ENCODE measurements at regions not wholly inside any gene's neighbourhood (a gene's known extent, or its start where the extent isn't known, plus 50 kb on each side); places are given as distances from the start of the nearest gene placed in this dataset.

GRCh38 chr3:95333826-95334225, 1271.0 kb downstream of the NSUN3 start:
- Histone ChIP-seq H2AFZ (ENCODE audit: low read length) (peak overlapping the region; percentile 92; the same call in 1 of the 2 replicates), H3K23ac (ENCODE audit: insufficient read length) (no peak overlapping the region), H3K36me3 (ENCODE audit: control insufficient read depth in 2 of 4, insufficient read depth in 4 of 4, low read length in 3 of 4) (no peaks in the 10 kb centered on the region; a peak in 1 of 8 replicates), H3K4me1 (replicated peaks in 1 of 4; ENCODE audit: control insufficient read depth in 3 of 4, insufficient read depth in 4 of 4, low read length in 3 of 4) (0 out of 7 replicates have a peak, but pooled peaks cover 0 to 2% (median 0%) of the 10 kb centered on the region in 4 experiments), H3K79me2 (ENCODE audit: control insufficient read depth in 1 of 2, insufficient read depth in 2 of 2, low read length in 2 of 2) (no peaks in the 10 kb centered on the region), H2BK120ac (replicated peaks; ENCODE audit: low read depth, low read length) (no peak overlapping the region), H4K91ac (replicated peaks; ENCODE audit: insufficient read length, low read length) (no peak overlapping the region), H2BK20ac (ENCODE audit: low read length) (no peak overlapping the region), H3K4ac (replicated peaks; ENCODE audit: insufficient read length, low read depth, low read length) (no peak overlapping the region), H3K79me1 (ENCODE audit: low read depth, low read length) (no peaks in the 10 kb centered on the region), H3K56ac (replicated peaks; ENCODE audit: insufficient read length, low read depth, low read length) (no peak overlapping the region), H3K4me3 (ENCODE audit: extremely low read depth in 1 of 4, insufficient read depth in 2 of 4, low read depth in 3 of 4, low read length in 4 of 4) (no peak overlapping the region), H2BK12ac (ENCODE audit: low read depth, low read length) (no peak overlapping the region), H3K18ac (ENCODE audit: extremely low read depth, low read length) (no peak overlapping the region), H3K14ac (ENCODE audit: insufficient read length) (no peak overlapping the region), H4K5ac (ENCODE audit: insufficient read length, low read depth, low read length) (no peak overlapping the region), H2BK15ac (ENCODE audit: low read length) (no peak overlapping the region), H3K9ac (replicated peaks in 1 of 4; ENCODE audit: extremely low read depth in 1 of 4, low read depth in 3 of 4, low read length in 3 of 4) (no peak overlapping the region), H3K9me3 (ENCODE audit: insufficient read depth in 2 of 2, low read depth in 1 of 2, low read length in 1 of 2) (peaks cover under 1 to 5% of the 10 kb centered on the region in 2 experiments; a peak in 2 of 4 replicates), H3K4me2 (ENCODE audit: insufficient read depth in 1 of 2, low read depth in 2 of 2, low read length in 2 of 2) (no peak overlapping the region), H3K27ac (ENCODE audit: low read depth, low read length) (no peak overlapping the region), H3K27me3 (replicated peaks in 1 of 4; ENCODE audit: control insufficient read depth in 3 of 4, extremely low read depth in 1 of 4, insufficient read depth in 3 of 4, low read length in 3 of 4) (no peaks in the 10 kb centered on the region), H4K20me1 (replicated peaks in 1 of 2; ENCODE audit: control insufficient read depth in 1 of 2, insufficient read depth in 2 of 2, low read length in 2 of 2) (no peaks in the 10 kb centered on the region), H4K8ac (ENCODE audit: extremely low read depth, insufficient read depth, low read length) (no peak overlapping the region), H2AK5ac (ENCODE audit: low read depth, low read length) (no peak overlapping the region), H2BK5ac (ENCODE audit: low read depth, low read length) (no peak overlapping the region), H3K23me2 (ENCODE audit: low read depth, low read length) (no peaks in the 10 kb centered on the region)
- 92% methylated on average over 2 of the region's 2 CpGs; no CpG with 5 or more reads in 1 of the 2 experiments for whole genome bisulfite sequencing, 2 experiments (ENCODE audit: extremely low coverage in 1 of 2, insufficient coverage in 1 of 2, insufficient read length in 1 of 2, insufficient replicate concordance in 2 of 2, low coverage in 1 of 2, low lambda C conversion rate in 2 of 2, missing lambda C conversion rate in 1 of 2)
- no peak for FAIRE-seq
- no peak for DNase-seq (ENCODE audit: low read depth in 1 of 2, low spot score in 2 of 2)
- POLR2A ChIA-PET (ENCODE audit: partially characterized antibody) = no interaction called here
- CTCF ChIA-PET (ENCODE audit: partially characterized antibody) = no interaction called here
- TF ChIP-seq, protein P1, sequence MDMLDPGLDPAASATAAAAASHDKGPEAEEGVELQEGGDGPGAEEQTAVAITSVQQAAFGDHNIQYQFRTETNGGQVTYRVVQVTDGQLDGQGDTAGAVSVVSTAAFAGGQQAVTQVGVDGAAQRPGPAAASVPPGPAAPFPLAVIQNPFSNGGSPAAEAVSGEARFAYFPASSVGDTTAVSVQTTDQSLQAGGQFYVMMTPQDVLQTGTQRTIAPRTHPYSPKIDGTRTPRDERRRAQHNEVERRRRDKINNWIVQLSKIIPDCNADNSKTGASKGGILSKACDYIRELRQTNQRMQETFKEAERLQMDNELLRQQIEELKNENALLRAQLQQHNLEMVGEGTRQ (IDR thresholded peaks at IDR 0.05; ENCODE audit: low read length) = no peak
- TF ChIP-seq NANOG (IDR thresholded peaks at IDR 0.05; ENCODE audit: insufficient read depth, low read depth, low read length, poor library complexity, severe bottlenecking) = no peak
- TF ChIP-seq RAD21 (IDR thresholded peaks at IDR 0.05 in 1 of 2, conservative IDR thresholded peaks at IDR 0.05 in 1 of 2; ENCODE audit: low read depth in 2 of 2, low read length in 2 of 2) = no peak
- TF ChIP-seq FOSL1 (IDR thresholded peaks at IDR 0.05; ENCODE audit: insufficient read depth, low read depth, low read length) = no peak
- TF ChIP-seq KDM1A (IDR thresholded peaks at IDR 0.05; ENCODE audit: borderline replicate concordance, low read length) = no peak
- TF ChIP-seq ASH2L (IDR thresholded peaks at IDR 0.05; ENCODE audit: low read length) = no peak
- TF ChIP-seq POLR2AphosphoS5 (IDR thresholded peaks at IDR 0.05; ENCODE audit: low read depth, low read length) = no peak
- TF ChIP-seq TBP (IDR thresholded peaks at IDR 0.05; ENCODE audit: low read depth, low read length) = no peak
- no peak for TF ChIP-seq TAF7 (optimal IDR thresholded peaks at IDR 0.05; ENCODE audit: borderline replicate concordance, low read depth, low read length)
- no peak for TF ChIP-seq HDAC6 (IDR thresholded peaks at IDR 0.05; ENCODE audit: low read depth, low read length)
- no peak for TF ChIP-seq NRF1 (IDR thresholded peaks at IDR 0.05; ENCODE audit: low read depth, low read length)
- no peak for TF ChIP-seq E2F6 (IDR thresholded peaks at IDR 0.05)
- TF ChIP-seq GABPA (IDR thresholded peaks at IDR 0.05; ENCODE audit: borderline replicate concordance, insufficient read depth, low read length) = no peak

Measured in H1 (cell line).